ENCODE measurements at regions not wholly inside any gene's neighbourhood (a gene's known extent, or its start where the extent isn't known, plus 50 kb on each side); places are given as distances from the start of the nearest gene placed in this dataset.

DNA sequence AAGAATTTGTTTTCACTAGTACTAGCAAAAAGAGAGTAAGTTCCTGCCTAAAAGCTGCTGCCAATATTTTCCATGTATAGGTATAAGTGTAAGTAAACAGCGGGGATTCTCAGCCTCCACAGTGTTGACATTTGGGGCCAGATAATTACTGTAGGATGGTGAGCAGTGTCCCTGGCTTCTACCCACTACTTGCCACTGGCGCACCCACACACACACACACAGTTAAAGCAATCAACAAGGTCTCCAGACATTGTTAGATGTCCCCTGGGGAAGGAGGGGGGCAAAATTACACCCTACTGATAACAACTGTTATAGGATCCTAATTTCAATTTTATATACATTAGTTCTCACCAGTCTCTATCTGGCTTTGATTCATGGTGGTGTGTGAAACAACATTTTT lies 417.0 kb upstream of the PSMD7 start:
- TF ChIP-seq, protein P1, sequence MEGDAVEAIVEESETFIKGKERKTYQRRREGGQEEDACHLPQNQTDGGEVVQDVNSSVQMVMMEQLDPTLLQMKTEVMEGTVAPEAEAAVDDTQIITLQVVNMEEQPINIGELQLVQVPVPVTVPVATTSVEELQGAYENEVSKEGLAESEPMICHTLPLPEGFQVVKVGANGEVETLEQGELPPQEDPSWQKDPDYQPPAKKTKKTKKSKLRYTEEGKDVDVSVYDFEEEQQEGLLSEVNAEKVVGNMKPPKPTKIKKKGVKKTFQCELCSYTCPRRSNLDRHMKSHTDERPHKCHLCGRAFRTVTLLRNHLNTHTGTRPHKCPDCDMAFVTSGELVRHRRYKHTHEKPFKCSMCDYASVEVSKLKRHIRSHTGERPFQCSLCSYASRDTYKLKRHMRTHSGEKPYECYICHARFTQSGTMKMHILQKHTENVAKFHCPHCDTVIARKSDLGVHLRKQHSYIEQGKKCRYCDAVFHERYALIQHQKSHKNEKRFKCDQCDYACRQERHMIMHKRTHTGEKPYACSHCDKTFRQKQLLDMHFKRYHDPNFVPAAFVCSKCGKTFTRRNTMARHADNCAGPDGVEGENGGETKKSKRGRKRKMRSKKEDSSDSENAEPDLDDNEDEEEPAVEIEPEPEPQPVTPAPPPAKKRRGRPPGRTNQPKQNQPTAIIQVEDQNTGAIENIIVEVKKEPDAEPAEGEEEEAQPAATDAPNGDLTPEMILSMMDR (conservative IDR thresholded peaks at IDR 0.05; ENCODE audit: low read length), result no peak
- TF ChIP-seq EZH2phosphoT487 (IDR thresholded peaks at IDR 0.05; ENCODE audit: borderline replicate concordance, low read depth, low read length), result no peak

All from OCI-LY7 (cell line).